ENCODE measurements at regions not wholly inside any gene's neighbourhood (a gene's known extent, or its start where the extent isn't known, plus 50 kb on each side); places are given as distances from the start of the nearest gene placed in this dataset.

DNA sequence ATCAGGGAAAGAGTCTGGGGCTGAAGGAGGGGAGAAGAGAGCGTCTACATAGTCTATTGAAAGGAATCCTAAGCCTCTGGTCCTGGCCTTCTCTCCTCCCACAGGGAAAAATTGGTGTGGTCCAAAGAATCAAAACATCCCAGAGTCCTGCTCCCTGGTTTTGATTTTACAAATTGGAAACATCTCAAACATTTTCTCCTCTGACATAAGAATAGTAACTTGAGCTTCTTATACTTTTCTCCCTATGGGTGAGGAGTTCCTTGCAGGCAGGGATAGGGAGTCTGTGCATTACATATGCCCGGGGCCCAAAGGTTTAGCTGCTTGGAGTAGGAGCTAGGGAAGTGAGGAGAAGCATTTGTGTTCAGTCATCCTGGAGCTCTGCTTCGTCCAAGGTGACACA is 120.0 kb upstream of the GGTLC1 start:
- no peaks in the 10 kb centered on the region for H3K79me2 ChIP-seq (ENCODE audit: control insufficient read depth, insufficient read depth, low read length)
- no peaks in the 10 kb centered on the region for H3K27me3 ChIP-seq (ENCODE audit: control insufficient read depth, insufficient read depth, low read length)
- no peaks in the 10 kb centered on the region for H3K9me3 ChIP-seq (ENCODE audit: control insufficient read depth, insufficient read depth, low read depth, low read length)
- no peak overlapping the region for H3K9ac ChIP-seq (ENCODE audit: insufficient read depth, low read length)
- TF ChIP-seq, protein P1, sequence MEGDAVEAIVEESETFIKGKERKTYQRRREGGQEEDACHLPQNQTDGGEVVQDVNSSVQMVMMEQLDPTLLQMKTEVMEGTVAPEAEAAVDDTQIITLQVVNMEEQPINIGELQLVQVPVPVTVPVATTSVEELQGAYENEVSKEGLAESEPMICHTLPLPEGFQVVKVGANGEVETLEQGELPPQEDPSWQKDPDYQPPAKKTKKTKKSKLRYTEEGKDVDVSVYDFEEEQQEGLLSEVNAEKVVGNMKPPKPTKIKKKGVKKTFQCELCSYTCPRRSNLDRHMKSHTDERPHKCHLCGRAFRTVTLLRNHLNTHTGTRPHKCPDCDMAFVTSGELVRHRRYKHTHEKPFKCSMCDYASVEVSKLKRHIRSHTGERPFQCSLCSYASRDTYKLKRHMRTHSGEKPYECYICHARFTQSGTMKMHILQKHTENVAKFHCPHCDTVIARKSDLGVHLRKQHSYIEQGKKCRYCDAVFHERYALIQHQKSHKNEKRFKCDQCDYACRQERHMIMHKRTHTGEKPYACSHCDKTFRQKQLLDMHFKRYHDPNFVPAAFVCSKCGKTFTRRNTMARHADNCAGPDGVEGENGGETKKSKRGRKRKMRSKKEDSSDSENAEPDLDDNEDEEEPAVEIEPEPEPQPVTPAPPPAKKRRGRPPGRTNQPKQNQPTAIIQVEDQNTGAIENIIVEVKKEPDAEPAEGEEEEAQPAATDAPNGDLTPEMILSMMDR (conservative IDR thresholded peaks at IDR 0.05 in 1 of 2, IDR thresholded peaks at IDR 0.05 in 1 of 2; ENCODE audit: low read depth in 1 of 2, low read length in 2 of 2) = no peak
- no peak for TF ChIP-seq EZH2 (IDR thresholded peaks at IDR 0.05; ENCODE audit: low read length, missing control alignments)
- H3K36me3 ChIP-seq (ENCODE audit: control insufficient read depth, insufficient read depth, low read length) = no peaks in the 10 kb centered on the region
- H2AFZ ChIP-seq (ENCODE audit: low read length) = no peak overlapping the region
- H3K4me2 ChIP-seq (ENCODE audit: extremely low read depth, insufficient read depth, low read length) = no peak overlapping the region
- no peaks in the 10 kb centered on the region for H4K20me1 ChIP-seq (ENCODE audit: control insufficient read depth, extremely low read depth, insufficient read depth, low read length)
- H3K4me3 ChIP-seq (replicated peaks in 1 of 4; ENCODE audit: control extremely low read depth in 1 of 4, insufficient read depth in 1 of 4, low read depth in 3 of 4, low read length in 4 of 4) = no peak overlapping the region
- no peaks in the 10 kb centered on the region for H3K4me1 ChIP-seq (ENCODE audit: control insufficient read depth, extremely low read depth, insufficient read depth, low read length)
- DNase-seq (ENCODE audit: low read depth in 2 of 2) = no peak
- H3K27ac ChIP-seq (ENCODE audit: insufficient read depth, low read length) = no peak overlapping the region

DNA sequence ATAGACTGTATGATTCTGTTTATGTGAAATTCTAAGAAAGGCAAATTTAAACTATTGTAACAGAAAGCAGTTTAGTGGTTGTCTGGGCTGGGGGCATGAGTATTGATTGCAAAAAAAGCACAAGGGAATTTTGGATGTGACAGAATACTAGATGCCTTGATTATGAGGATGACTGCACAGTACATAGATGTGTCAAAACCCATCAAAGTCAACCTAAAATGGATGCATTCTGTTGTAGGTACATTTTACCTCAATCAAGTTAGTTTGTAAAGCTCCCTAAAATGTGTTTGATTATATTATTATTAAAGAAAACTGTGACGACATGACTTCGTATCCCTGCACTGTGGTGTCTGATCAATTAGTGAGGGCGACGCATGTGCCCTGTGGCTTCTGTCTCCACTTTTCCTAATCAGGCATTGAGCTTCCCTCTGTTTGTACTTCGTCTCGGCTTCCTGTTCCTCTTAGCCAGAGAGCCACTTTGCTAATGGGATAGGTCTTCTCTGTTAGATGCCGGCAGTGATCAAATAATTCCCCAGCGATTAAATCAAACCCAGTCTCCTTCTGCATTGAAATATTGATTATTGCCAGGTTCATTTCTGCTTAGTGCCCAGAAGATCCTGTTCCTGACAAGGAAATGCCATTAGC is 118.3 kb upstream of the GGTLC1 start:
- no peak for DNase-seq (ENCODE audit: low read depth in 2 of 2)
- H3K4me2 ChIP-seq (ENCODE audit: extremely low read depth, insufficient read depth, low read length) = no peak overlapping the region
- H3K9ac ChIP-seq (ENCODE audit: insufficient read depth, low read length) = no peak overlapping the region
- no peaks in the 10 kb centered on the region for H4K20me1 ChIP-seq (ENCODE audit: control insufficient read depth, extremely low read depth, insufficient read depth, low read length)
- H3K4me1 ChIP-seq (ENCODE audit: control insufficient read depth, extremely low read depth, insufficient read depth, low read length) = no peaks in the 10 kb centered on the region
- H3K27ac ChIP-seq (ENCODE audit: insufficient read depth, low read length) = no peak overlapping the region
- H2AFZ ChIP-seq (ENCODE audit: low read length) = no peak overlapping the region
- no peaks in the 10 kb centered on the region for H3K79me2 ChIP-seq (ENCODE audit: control insufficient read depth, insufficient read depth, low read length)
- H3K27me3 ChIP-seq (ENCODE audit: control insufficient read depth, insufficient read depth, low read length) = no peaks in the 10 kb centered on the region
- no peak overlapping the region for H3K4me3 ChIP-seq (replicated peaks in 1 of 4; ENCODE audit: control extremely low read depth in 1 of 4, insufficient read depth in 1 of 4, low read depth in 3 of 4, low read length in 4 of 4)
- TF ChIP-seq, protein P1 (conservative IDR thresholded peaks at IDR 0.05 in 1 of 2, IDR thresholded peaks at IDR 0.05 in 1 of 2; ENCODE audit: low read depth in 1 of 2, low read length in 2 of 2) = no peak
- TF ChIP-seq EZH2 (IDR thresholded peaks at IDR 0.05; ENCODE audit: low read length, missing control alignments) = no peak
- no peaks in the 10 kb centered on the region for H3K36me3 ChIP-seq (ENCODE audit: control insufficient read depth, insufficient read depth, low read length)
- H3K9me3 ChIP-seq (ENCODE audit: control insufficient read depth, insufficient read depth, low read depth, low read length) = no peaks in the 10 kb centered on the region

DNA sequence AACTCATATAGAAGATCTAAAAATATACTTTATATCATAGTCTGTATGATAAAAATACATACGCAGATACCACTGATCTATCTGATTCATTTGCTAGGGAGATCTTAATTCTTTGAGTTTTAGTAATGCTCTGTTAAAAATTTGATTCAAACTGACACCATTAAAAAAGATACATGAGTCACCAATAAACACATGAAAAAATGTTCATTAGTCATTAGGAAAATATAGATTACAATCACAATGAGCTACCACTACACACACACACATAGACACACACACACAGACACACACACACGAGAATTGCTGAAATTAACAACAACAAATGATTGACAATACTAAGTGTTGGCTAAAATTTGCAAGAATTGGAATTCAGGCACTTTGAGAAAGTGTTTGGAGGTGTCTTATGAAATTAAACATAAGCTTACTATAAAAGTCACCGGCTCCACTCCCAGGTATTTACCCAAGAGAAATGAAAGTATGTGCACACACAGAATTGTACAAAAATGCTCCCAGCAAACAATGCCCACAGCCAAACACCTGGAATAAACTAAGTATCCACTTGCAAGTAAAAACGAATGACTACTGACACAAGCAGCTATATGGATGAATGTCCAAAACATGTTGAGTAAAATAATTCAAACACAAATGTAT is 117.7 kb upstream of the GGTLC1 start:
- no peak for TF ChIP-seq EZH2 (IDR thresholded peaks at IDR 0.05; ENCODE audit: low read length, missing control alignments)
- no peak overlapping the region for H2AFZ ChIP-seq (ENCODE audit: low read length)
- DNase-seq (ENCODE audit: low read depth in 2 of 2) = no peak
- no peak overlapping the region for H3K4me3 ChIP-seq (replicated peaks in 1 of 4; ENCODE audit: control extremely low read depth in 1 of 4, insufficient read depth in 1 of 4, low read depth in 3 of 4, low read length in 4 of 4)
- no peak overlapping the region for H3K4me2 ChIP-seq (ENCODE audit: extremely low read depth, insufficient read depth, low read length)
- H3K27me3 ChIP-seq (ENCODE audit: control insufficient read depth, insufficient read depth, low read length) = no peaks in the 10 kb centered on the region
- no peaks in the 10 kb centered on the region for H3K4me1 ChIP-seq (ENCODE audit: control insufficient read depth, extremely low read depth, insufficient read depth, low read length)
- no peaks in the 10 kb centered on the region for H3K79me2 ChIP-seq (ENCODE audit: control insufficient read depth, insufficient read depth, low read length)
- no peak overlapping the region for H3K27ac ChIP-seq (ENCODE audit: insufficient read depth, low read length)
- no peaks in the 10 kb centered on the region for H3K36me3 ChIP-seq (ENCODE audit: control insufficient read depth, insufficient read depth, low read length)
- H3K9ac ChIP-seq (ENCODE audit: insufficient read depth, low read length) = no peak overlapping the region
- no peaks in the 10 kb centered on the region for H3K9me3 ChIP-seq (ENCODE audit: control insufficient read depth, insufficient read depth, low read depth, low read length)
- no peaks in the 10 kb centered on the region for H4K20me1 ChIP-seq (ENCODE audit: control insufficient read depth, extremely low read depth, insufficient read depth, low read length)
